Neural progenitor cell (in vitro differentiated cells): ENCODE measurements at regions not wholly inside any gene's neighbourhood (a gene's known extent, or its start where the extent isn't known, plus 50 kb on each side); places are given as distances from the start of the nearest gene placed in this dataset.

Source experiments
- CTCF ChIP-seq: fragments of 200-600 bp; sonication (generic); IDR thresholded peaks from 2 replicates; pipeline ENCODE4 v1.5.1; 2017; ENCODE audit warnings: antibody characterized with exemption, mild to moderate bottlenecking
- EZH2 ChIP-seq: fragments of 200-600 bp; sonication (generic); IDR thresholded peaks from 2 replicates; pipeline ENCODE4 v1.6.1; 2017; ENCODE audit warnings: antibody characterized with exemption, mild to moderate bottlenecking, moderate library complexity

GRCh38 chr2:39492716-39493115 is 55.6 kb upstream of the MAP4K3 start:
- TF ChIP-seq CTCF (no peak), EZH2 (no peak)
